Neural progenitor cell (in vitro differentiated cells): ENCODE measurements at regions not wholly inside any gene's neighbourhood (a gene's known extent, or its start where the extent isn't known, plus 50 kb on each side); places are given as distances from the start of the nearest gene placed in this dataset.
A peak's percentile ranks its signal among the peaks of the same experiment; 100 is the strongest.

Source experiments
- DNase-seq: peaks from one replicate; pipeline ENCODE4 v3.0.0-alpha.2; 2016; ENCODE audit warnings: low spot score
- H2AFZ ChIP-seq: fragments of 200-600 bp; sonication (generic); replicated peaks from 2 replicates; pipeline ENCODE4 v1.6.1; 2016; ENCODE audit warnings: antibody characterized with exemption
- H3F3A ChIP-seq: fragments of 200-600 bp; sonication (generic); 2 replicates; pipeline ENCODE4 v1.6.1; 2016; ENCODE audit warnings: antibody characterized with exemption, low read depth
- H3K27ac ChIP-seq: fragments of 200-600 bp; sonication (generic); 2 replicates; pipeline ENCODE4 v1.5.1; 2016; ENCODE audit warnings: mild to moderate bottlenecking
- H3K27me3 ChIP-seq: fragments of 200-600 bp; sonication (generic); 2 replicates; pipeline ENCODE4 v1.6.1; 2016; ENCODE audit warnings: mild to moderate bottlenecking, moderate library complexity
- H3K36me3 ChIP-seq: fragments of 200-600 bp; sonication (generic); 2 replicates; pipeline ENCODE4 v1.5.1; 2016
- H3K4me1 ChIP-seq: fragments of 200-600 bp; sonication (generic); 2 replicates; pipeline ENCODE4 v1.6.1; 2016; ENCODE audit warnings: mixed run types
- H3K4me2 ChIP-seq: fragments of 200-600 bp; sonication (generic); 2 replicates; pipeline ENCODE4 v1.6.1; 2016
- H3K4me3 ChIP-seq: fragments of 200-600 bp; sonication (generic); 2 replicates; pipeline ENCODE4 v1.5.1; 2016
- H3K79me2 ChIP-seq: fragments of 200-600 bp; sonication (generic); 2 replicates; pipeline ENCODE4 v1.6.1; 2016; ENCODE audit warnings: low read depth
- H3K9ac ChIP-seq: fragments of 200-600 bp; sonication (generic); 2 replicates; pipeline ENCODE4 v1.6.1; 2016
- H3K9me3 ChIP-seq: fragments of 200-600 bp; sonication (generic); 2 replicates; pipeline ENCODE4 v1.5.1; 2016; ENCODE audit warnings: low read depth
- H4K20me1 ChIP-seq: fragments of 200-600 bp; sonication (generic); 2 replicates; pipeline ENCODE4 v1.6.1; 2016; ENCODE audit warnings: low read depth
- H3K27ac Mint-ChIP-seq: 3 replicates; pipeline ENCODE4 v1.8.0; 2021; ENCODE audit warnings: mixed read lengths
- H3K27me3 Mint-ChIP-seq: 2 replicates; pipeline ENCODE4 v1.8.0; 2022; ENCODE audit warnings: low read depth, mild to moderate bottlenecking, inconsistent platforms, moderate library complexity, mixed read lengths; ENCODE audit not compliant: insufficient read depth
- H3K36me3 Mint-ChIP-seq: 3 replicates; pipeline ENCODE4 v1.8.0; 2021; ENCODE audit warnings: mixed read lengths
- H3K4me1 Mint-ChIP-seq: 3 replicates; pipeline ENCODE4 v1.8.0; 2021; ENCODE audit warnings: mixed read lengths
- H3K4me3 Mint-ChIP-seq: 3 replicates; pipeline ENCODE4 v1.8.0; 2021; ENCODE audit warnings: mild to moderate bottlenecking, moderate library complexity, mixed read lengths
- H3K9me3 Mint-ChIP-seq: 3 replicates; pipeline ENCODE4 v1.8.0; 2020; ENCODE audit warnings: mixed read lengths
- CTCF ChIP-seq: fragments of 200-600 bp; sonication (generic); IDR thresholded peaks from 2 replicates; pipeline ENCODE4 v1.5.1; 2017; ENCODE audit warnings: antibody characterized with exemption, mild to moderate bottlenecking
- EZH2 ChIP-seq: fragments of 200-600 bp; sonication (generic); IDR thresholded peaks from 2 replicates; pipeline ENCODE4 v1.6.1; 2017; ENCODE audit warnings: antibody characterized with exemption, mild to moderate bottlenecking, moderate library complexity
- EZH2phosphoT487 ChIP-seq: fragments of 200-600 bp; sonication (generic); IDR thresholded peaks from 2 replicates; pipeline ENCODE4 v1.6.1; 2017; ENCODE audit warnings: antibody characterized with exemption

DNA sequence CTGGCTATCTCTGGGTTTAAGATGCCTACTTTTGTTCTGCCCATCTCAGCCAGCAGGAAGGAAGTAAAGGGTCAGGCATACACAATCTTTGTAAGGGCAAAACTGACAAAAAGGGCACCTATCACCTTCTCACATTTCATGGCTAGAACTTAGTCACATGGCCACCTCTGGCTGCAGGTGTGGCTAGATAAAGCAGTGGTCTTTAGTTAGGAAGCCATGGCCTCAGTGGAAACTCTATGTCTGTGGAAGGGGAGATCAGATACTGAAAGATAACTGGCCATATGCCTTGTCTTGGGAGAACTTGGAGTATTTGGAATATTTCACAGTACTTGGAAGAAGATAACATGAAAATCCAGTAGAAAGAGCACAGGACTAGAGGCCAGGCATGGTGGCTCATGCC, 80.7 kb upstream of the TBL1XR1 start:
- H3F3A ChIP-seq, result no peaks in the 10 kb centered on the region
- Mint-ChIP-seq H3K27me3 (peaks cover 3% of the 10 kb centered on the region), H3K4me1 (peaks cover 32% of the 10 kb centered on the region), H3K4me3 (no peak overlapping the region), H3K27ac (peak overlapping the region; percentile 64), H3K36me3 (no peaks in the 10 kb centered on the region), H3K9me3 (peaks cover 8% of the 10 kb centered on the region)
- no peak overlapping the region for H3K9ac ChIP-seq
- H4K20me1 ChIP-seq, result no peaks in the 10 kb centered on the region
- no peaks in the 10 kb centered on the region for H3K36me3 ChIP-seq
- no peak overlapping the region for H2AFZ ChIP-seq
- H3K4me3 ChIP-seq, result no peak overlapping the region
- H3K4me1 ChIP-seq, result peaks cover 10% of the 10 kb centered on the region
- no peak overlapping the region for H3K4me2 ChIP-seq
- H3K27me3 ChIP-seq, result no peaks in the 10 kb centered on the region
- H3K9me3 ChIP-seq, result no peaks in the 10 kb centered on the region
- no peaks in the 10 kb centered on the region for H3K79me2 ChIP-seq
- no peak for DNase-seq
- H3K27ac ChIP-seq, result no peak overlapping the region
- no peak for TF ChIP-seq EZH2

GRCh38 chr3:177279118-177279815, 82.0 kb upstream of the TBL1XR1 start:
- no peaks in the 10 kb centered on the region for H3F3A ChIP-seq
- no peak overlapping the region for H3K27ac Mint-ChIP-seq
- H3K27me3 Mint-ChIP-seq, result peaks cover 3% of the 10 kb centered on the region
- H4K20me1 ChIP-seq, result no peaks in the 10 kb centered on the region
- peaks cover 38% of the 10 kb centered on the region for H3K4me1 Mint-ChIP-seq
- TF ChIP-seq EZH2phosphoT487 (no peak), EZH2 (no peak), CTCF (no peak)
- H3K4me2 ChIP-seq, result no peak overlapping the region
- no peak overlapping the region for H3K4me3 Mint-ChIP-seq
- H3K27me3 ChIP-seq, result no peaks in the 10 kb centered on the region
- no peak overlapping the region for H3K9ac ChIP-seq
- H3K4me1 ChIP-seq, result peaks cover 14% of the 10 kb centered on the region
- peak overlapping the region; percentile 24 for H2AFZ ChIP-seq
- no peak for DNase-seq
- H3K36me3 Mint-ChIP-seq, result no peaks in the 10 kb centered on the region
- H3K9me3 ChIP-seq, result no peaks in the 10 kb centered on the region
- H3K4me3 ChIP-seq, result no peak overlapping the region
- no peak overlapping the region for H3K27ac ChIP-seq
- H3K9me3 Mint-ChIP-seq, result peaks cover 5% of the 10 kb centered on the region
- no peaks in the 10 kb centered on the region for H3K79me2 ChIP-seq
- no peaks in the 10 kb centered on the region for H3K36me3 ChIP-seq

- Histone ChIP-seq H3K79me2 (no peaks in the 10 kb centered on the region), H3K9me3 (no peaks in the 10 kb centered on the region), H3K27me3 (no peaks in the 10 kb centered on the region), H3K36me3 (no peaks in the 10 kb centered on the region), H3K9ac (no peak overlapping the region), H3K27ac (no peak overlapping the region), H3K4me3 (no peak overlapping the region), H2AFZ (peak overlapping the region; percentile 79), H3F3A (no peaks in the 10 kb centered on the region), H3K4me2 (peak overlapping the region; percentile 10), H4K20me1 (no peaks in the 10 kb centered on the region), H3K4me1 (peaks cover 18% of the 10 kb centered on the region)
- Mint-ChIP-seq H3K27me3 (no peaks in the 10 kb centered on the region), H3K4me1 (peaks cover 43% of the 10 kb centered on the region), H3K9me3 (peaks cover 5% of the 10 kb centered on the region), H3K4me3 (no peak overlapping the region), H3K36me3 (no peaks in the 10 kb centered on the region), H3K27ac (peak overlapping the region; percentile 84)
- TF ChIP-seq CTCF (no peak), EZH2phosphoT487 (no peak), EZH2 (no peak)
- no peak for DNase-seq
Observed at GRCh38 chr3:177281292-177282118, 84.2 kb upstream of the TBL1XR1 start.
